Glomerular endothelial cell (primary cell): ENCODE measurements at regions not wholly inside any gene's neighbourhood (a gene's known extent, or its start where the extent isn't known, plus 50 kb on each side); places are given as distances from the start of the nearest gene placed in this dataset.

ENCODE experiments used
- DNase-seq: peaks from one replicate; pipeline ENCODE4 v3.0.0-alpha.2; 2011; ENCODE audit warnings: low read depth, low spot score; ENCODE audit errors: extremely low read depth

DNA sequence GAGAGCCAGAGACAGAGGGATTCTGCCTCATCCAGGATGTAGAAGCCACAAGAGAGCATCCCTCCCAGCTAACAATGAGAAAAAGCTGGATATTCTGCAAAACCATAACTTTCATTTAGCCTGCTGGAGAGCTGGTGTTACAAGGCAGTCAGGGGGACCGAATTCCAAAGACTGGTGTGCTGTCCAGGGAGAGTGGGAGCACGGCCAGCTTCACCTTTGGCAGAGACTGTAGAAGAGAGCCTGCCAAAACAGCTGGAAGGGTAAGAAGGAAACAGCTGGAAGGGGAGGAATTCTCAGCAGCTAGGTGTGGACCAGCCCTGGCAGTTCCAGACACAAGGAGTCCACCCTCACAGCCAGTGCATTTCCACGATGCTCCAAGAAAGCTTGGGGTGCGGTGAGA is 109.9 kb upstream of the LINGO1 start:
- DNase-seq: no peak

DNA sequence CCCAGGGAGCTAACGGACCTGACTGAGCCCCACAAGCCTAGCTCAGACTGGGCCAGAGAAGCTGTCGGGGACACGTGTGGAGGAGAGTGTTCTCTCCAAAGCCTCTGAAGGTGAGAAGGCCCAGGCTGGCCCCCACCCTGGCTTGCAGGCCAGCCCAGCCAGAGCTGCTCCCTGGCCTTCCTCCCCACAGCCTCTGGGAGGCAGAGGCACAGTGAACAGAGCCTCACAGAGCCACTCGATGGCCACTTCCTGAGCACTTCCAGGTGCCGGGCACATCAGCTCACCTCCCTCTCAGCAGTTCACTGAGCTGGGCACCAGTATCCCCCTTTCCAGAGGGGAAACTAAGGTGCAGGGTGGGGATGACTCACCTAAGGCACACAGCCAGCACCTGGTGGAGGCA is 109.4 kb upstream of the LINGO1 start:
- no peak for DNase-seq

DNA sequence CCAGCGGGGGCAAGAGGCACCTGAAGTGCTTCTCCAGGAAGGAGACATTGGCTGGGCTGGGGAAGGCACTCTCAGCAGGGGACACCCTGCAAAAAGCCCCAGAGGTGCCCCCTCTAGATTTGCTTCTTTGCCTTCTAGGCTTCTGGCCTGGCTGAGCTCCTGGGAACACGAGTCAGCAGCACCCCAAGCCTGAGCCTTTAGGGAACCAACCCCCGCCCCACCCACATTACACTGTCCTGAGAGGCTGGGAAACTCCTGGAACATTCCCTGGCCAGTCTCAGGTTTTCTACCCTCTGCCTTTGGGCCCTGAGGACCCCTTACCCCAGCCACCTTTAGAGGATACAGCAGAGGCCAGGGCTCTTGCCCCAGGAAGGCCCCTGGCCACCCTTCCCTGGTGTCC is 108.4 kb upstream of the LINGO1 start:
- DNase-seq: no peak

DNA sequence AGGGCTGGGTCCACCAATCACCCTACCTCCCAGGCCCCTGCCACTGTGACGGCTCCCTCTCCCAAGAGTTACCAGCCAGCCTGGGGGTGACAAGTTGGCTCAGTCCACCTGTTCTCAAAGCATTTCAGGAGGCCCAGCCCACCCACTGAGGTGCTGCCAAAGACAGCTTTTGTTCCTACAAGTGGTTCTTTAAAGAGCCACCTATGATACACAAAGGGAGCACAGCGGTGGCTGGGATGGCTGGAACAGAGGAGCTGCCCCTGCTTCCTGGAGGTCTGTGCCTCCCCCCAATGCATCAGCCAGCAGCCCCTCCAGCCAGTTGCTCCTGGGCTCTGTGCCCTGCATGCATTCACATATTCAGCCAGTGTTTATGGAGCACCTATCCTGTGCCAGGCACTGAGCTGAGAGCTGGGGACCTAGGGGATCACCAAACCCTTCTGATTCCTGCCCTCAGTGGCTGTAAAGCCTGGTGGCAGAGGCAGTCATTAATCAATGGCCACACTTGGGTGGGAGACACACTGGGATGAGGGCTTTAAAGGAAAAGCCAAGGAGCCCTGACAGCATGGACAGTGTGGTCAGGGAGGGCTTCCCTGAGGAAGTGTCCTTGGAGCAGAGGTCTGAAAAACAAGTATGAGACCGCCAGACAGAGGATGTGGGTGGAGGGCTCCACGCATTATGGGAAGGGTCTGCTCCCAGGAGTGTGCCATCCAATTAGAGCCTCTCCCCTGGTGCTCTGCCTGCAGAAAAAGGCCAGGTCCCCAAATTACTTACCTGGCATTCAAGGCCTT is 107.1 kb upstream of the LINGO1 start:
- DNase-seq: no peak

DNA sequence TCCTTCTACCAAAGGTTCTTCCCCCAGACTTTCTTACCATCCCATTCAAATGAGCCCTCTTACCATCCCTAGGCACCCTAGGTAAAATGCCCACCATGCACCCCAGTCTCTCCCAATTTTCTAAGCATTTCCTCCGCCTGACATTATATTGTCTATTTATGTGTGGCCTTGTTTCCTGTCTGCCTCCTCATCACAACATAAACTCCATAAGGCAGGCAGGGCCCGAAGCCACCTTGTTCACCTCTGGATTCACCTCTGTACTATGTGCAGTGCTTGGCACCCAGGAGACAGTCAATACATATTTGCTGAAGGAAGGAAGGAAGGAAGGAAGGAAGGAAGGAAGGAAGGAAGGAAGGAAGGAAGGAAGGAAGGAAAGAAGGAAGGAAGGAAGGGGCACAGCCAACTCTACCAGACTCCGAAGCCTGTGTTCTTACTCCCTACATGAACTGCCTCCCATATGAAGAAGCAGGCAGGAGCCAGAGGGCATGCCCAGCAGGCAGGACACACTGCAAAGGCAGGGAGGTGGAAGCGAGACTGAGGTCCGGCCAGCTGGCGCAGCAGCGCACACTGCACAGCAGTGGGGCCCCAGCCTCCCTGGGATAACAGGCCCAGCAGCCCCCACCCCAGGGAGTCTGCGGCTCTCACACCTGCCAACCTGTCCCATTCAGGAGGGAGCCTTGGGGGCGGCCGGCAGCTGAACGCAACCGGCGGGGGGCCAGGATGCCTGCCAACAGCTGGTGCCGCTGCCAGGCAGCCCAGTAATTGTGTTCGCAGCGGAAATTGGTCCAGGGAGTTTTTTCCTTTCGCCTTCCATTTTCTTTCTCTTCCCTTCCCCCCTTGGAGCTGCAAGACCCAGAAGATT is 106.0 kb upstream of the LINGO1 start:
- no peak for DNase-seq

DNA sequence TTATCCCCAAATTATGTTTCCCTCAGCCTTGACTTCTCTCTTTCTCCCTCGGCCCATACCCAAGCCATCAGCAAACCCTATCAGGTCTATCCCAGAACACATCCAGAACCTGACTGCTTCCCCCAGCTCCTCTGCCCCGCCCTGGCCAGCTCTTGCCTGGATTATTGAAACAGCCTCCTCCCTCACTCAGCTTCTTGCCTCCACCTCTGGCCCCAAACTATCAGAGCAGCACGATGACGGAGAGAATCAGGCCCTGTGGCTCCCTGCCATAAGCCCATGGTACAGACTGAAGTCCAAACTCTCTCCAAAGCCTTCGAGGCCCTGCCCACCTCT is 105.3 kb upstream of the LINGO1 start:
- no peak for DNase-seq

DNA sequence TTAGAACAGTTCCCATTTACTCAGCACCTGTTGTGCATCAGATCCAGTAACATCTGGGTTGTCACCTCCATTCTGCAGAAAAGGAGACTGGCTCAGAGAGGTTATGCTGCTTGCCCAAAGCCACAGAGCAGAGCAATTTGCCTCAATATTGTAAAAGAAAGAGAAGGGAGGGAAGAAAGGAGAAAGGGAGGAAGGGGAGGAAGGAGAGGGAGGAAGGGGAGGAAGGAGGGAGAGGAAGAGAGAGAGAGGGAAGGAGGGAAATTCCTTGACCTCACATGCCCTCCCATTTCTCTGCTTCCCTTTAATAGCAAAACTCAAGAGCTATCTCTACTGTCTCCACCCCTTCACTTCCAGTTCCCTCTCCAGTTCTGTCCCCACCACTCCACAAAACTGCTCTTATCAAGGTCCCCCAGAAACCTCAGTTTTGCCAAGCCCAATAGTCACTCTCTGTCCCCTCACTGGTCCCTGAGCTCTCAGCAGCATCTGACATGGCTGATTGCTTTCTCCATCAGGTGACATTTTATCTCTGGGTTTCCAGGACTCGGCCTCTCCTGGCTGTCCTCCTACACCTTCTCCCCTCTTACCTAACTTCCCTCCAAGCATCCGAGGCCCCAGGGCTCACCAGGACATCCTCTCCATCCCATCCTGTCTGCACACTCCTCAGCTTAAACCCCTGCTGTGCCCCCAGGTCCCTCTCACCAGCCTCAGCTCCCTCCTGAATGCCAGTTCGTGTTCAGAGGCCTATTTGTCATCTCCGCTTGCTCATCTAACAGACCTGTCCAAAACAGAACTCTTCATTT is 104.7 kb upstream of the LINGO1 start:
- no peak for DNase-seq

DNA sequence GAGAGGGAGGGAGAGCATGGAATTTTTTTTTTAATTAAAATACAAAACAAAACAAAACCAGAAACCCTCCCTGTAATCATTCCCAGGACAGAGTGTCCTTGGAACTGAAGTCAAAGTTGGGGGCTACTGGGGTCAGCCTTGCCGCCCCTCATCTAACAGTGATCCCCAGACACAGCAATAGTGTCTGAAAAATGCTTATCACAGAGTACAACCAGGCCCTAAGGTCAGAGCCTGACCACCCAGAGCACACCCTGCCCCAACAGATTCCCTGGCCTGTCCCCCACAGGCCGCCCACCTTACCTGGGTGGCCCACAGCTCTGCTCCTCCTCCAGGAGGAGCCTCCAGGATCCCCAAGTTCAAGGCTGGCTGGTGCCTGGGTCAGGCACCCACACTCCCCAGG is 101.6 kb upstream of the LINGO1 start:
- DNase-seq: no peak

DNA sequence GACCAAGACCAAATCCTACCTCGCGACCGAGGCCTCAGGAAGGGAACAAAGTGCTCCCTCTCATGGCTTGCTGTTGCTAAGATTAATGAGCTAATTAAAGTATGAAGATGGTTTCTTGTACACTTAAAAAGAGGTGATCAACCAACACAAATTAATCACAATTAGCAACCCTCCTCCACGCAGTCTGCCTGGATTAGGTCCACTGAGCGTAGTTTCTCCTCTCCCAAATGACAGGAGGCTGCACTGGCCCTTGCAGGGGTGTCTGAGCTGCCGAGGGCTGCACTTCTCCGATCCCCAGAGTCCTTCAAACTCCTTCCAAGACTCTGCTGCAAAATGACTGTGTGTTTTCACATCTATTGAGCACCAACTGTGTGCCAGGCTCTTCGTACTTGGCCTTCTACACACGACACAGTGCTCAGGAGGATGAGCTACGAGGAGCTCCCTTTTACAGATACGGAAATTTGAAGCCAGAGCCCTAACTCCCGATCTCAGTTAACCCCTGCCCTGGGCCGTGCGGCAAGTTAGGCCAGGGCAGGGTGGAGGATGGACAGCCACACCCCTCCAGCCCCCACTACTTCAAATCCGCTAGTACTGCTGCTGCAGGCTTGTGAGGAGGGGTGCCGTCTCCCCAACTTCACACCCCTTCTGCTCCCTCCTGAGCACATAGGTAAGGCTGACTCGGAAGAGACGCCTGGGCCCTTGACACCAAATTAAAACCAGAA is 101.0 kb upstream of the LINGO1 start:
- DNase-seq: no peak

DNA sequence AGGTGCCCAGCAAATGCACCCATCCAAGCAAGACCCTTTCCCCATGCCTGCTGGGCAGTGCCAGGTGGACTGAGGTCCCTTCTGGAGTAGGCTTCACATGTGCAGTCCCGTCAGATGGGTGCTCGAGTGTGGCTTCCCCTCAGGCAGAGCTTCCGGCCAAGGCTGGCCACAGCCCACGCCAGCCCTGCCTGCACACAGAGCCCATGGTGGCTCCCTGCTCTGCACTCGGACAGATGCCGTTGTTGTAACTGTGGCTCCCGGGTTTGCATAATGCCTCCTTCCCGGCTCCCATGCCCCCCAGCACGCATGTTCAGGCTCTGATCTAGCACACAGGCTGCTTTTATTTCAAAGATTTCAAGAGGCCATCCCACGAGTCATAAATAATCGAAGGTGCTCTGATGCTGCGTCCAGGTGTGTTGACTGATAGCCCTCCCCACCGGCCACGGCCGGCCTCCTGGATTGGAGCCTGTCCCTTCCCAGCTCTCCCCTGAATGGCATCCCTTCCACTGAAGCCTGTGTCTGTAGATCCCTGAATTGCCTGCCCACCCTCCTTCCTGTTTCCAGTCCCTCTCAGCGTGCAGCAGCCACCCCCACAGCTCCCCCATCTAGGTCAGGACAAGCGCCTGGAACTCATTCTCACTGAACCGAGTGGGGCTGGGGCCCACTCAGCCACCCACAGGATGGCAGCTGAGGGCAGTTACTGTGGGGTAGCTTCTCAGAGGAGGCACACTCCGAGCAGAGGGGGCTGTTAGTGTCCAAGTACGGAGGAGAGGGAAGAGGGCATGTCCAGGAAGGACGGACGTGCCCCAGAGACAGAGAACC is 100.0 kb upstream of the LINGO1 start:
- DNase-seq: no peak

DNA sequence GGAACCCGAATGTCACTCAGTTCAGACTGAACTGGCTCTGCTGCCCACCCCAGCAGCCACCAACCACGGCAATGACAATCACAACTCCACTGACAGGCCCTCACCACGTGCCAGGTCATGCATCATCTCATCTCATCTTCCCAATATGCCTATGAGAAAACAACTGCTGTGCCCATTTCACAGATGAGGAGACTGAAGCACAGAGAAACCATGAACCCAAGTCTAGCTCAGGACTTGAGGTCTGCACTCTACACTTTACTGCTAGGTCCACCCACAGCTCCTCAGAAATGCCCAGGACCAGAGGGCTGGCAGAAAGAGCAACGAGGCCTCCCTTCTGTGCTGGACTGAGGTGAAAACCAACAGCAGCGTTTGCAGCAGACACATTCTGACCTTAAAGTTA is 99.2 kb upstream of the LINGO1 start:
- no peak for DNase-seq

DNA sequence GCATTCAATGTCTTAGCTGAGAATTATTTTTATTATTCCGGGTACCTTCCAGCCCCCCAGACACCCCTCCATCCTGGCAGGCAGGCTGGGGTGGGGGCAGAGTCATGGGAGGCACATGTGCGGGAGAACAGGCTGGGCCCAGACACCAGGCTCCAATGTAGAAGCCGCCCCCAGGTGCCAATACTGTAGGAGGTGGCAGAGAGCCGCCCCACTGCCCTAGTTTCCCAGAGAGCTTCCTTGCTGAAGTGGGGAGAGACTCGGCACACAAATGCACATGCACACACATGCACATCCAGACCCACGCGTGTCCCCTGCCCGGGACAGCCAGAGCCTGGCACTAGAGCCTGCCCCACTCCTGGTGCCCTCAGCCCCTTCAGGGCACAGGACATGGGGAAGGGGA is 98.4 kb upstream of the LINGO1 start:
- no peak for DNase-seq

DNA sequence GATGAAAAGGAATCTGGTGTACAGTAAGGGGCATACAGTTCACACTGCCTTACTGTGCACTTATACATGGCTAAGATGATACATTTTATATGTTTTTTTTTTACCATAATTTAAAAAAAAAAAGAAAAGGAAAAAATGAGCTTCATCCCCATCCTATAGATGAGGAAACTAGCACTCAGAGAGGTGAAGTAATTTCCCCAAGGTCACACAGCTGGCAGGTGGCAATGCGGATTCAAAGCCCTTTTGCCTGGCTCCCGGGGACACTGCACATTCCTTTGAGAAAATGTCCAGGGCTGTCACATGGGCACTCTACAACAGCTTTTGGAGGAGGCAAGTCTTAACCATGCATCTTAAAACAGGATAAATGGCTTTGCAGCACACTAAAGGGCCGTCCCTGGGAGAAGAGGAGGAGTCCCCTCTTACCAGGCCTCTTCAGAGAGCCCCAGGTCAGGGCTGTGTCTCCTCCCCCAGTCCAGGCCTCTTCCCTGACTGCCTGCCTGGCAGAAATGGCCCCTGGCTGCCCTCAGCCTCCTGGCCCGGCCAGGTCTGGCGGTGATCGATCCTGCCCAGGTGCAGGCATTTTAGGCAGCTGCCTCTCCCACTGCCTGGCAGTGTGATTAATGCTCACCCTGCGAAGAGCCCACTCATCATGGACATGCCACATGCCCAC is 95.1 kb upstream of the LINGO1 start:
- no peak for DNase-seq

DNA sequence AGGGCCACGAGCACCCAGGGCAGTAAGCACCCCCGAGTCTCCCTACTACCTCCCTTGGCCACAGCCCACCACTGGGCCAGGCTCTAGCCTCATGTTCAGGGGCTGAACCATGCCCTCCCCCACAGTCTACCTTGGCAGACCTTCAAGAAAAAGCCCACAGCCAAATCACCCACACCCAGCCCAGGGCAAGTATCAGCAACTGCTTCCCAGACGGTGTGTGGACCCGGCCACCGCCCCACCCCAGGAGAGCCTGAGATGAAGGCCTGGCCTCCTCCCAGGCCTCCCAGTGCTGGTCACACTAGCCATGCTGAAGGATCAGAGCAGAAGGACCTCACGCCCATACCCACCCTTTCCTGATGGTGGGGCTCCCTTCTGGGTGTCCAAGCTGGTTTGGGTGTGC is 92.0 kb upstream of the LINGO1 start:
- no peak for DNase-seq

DNA sequence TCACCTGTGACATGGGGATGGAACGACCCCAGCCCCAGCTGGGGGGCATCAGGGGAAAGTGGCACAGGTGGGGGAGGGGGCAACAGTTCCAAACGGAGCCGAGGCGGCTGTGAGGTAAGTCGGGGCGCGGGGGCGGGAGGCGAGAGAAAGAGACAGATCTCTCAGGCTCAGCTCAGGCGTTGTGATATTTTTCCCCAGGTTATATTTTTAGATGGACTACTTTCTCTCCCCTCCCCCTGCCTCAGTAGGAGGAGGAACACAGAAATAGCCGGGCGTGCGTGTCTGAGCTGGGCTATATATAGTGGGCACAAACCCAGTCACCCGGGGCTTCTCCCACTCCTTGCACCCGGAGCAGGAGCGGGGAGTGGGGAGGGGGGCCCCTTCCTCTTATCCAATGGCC is 91.0 kb upstream of the LINGO1 start:
- DNase-seq: no peak

DNA sequence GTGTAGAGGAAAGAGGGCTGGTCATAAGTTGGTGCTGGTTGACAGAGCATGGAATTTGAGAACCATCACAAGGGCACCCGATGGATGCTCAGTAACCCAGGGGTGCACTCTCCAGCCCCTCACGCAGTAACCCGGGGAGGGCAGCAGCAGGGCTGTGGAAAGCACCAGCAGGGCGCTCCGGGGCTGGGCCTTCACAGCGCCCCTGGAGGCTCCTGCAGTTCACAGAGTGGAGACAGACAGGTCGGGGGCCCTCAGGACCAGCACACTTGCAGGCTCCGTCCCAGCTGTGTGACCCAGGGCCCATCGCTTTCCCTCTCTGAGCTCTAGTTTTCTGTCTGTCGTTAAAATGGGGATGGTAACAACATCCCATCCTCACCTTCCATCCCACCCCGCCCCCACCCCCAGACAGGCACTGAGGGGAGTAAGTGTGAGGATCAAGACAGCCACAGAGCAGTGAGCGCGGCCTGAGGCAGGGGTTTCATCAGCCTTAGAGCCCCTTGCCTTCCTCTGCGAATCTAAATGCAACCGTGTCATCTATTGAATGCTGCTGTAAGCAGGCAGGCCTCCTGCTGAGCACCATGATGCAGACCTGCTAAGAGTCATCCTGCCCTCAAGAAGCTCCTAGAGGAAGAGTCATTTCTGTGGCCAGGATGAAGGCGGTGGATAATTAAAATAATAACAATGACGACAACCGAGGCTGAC is 90.2 kb upstream of the LINGO1 start:
- DNase-seq: no peak

DNA sequence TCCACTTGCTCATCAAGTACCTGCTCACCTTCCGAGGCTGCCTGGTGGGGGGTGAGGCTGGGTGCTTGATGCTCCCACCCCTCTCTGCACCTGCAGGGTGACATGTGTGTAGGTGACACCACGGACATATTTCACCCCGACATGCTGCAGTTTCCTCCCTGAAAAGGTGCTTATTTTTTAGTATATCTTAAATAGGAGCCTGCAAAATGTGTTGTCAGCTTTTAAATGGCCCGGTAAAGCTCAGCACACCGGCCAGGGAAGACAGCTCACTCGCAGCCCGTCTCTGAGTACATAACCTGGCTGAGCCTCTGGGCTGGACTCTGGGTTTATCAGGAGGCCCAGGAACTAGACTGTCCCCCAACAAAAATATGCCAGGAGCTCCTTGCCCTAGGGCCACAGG is 89.3 kb upstream of the LINGO1 start:
- DNase-seq: no peak

DNA sequence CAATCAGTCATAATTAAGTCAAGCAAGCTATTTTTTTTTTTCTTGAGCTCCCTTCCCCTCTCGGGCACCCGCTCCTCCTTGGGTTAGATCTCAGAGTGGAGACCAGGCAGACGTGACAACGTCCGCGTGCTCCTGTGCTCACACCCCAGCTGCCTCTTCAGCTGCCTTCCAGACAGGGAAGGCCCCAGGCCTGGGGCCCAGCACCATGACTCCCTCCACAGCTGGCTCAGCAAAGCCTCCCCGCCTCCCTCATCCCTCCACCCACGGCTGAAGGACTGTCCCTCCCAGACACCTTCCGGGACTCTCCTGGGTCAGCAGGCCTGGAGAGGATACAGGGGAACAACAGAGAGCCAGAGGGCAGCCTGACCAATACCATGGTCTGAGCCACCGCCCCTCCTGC is 87.9 kb upstream of the LINGO1 start:
- no peak for DNase-seq

DNA sequence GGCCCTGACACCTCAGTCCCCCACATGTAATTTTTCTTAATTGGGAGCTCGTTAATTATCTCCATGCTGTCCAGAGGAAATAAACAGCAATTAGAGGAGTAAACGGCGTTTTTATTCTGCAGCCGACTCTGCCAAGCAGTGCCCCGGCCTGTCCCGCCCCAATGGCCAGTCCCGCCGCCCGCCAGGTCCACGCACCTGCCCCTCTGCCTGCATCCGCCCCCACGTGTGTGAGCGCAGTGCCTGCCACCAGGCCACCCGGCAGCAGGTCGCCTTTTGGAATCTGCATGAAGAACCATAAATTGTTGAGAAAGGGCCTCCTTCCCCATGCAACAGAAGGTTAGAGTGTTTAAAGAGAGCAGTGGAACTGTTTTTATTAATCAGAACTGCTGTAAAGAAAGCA is 87.5 kb upstream of the LINGO1 start:
- no peak for DNase-seq
